Neural cell (in vitro differentiated cells): ENCODE measurements at regions not wholly inside any gene's neighbourhood (a gene's known extent, or its start where the extent isn't known, plus 50 kb on each side); places are given as distances from the start of the nearest gene placed in this dataset.

ENCODE experiments used
- H2AFZ ChIP-seq: fragments of 200-600, 300-800 bp; sonication (generic), shearing (Covaris generic); 2 replicates; pipeline ENCODE4 v1.6.0; 2014; ENCODE audit warnings: low read depth, mild to moderate bottlenecking, antibody characterized with exemption, low read length, moderate library complexity
- H3F3A ChIP-seq: fragments of 200-600 bp; shearing (Covaris generic); 2 replicates; pipeline ENCODE4 v1.6.1; 2016; ENCODE audit warnings: mild to moderate bottlenecking, moderate library complexity, mixed read lengths, antibody characterized with exemption, low read length; ENCODE audit not compliant: insufficient read depth, poor library complexity, severe bottlenecking
- H3K27ac ChIP-seq: fragments of 200-600, 300-800 bp; sonication (generic), shearing (Covaris generic); 2 replicates; pipeline ENCODE4 v1.5.1; 2014; ENCODE audit warnings: mild to moderate bottlenecking, low read length, moderate library complexity
- H3K27me3 ChIP-seq: fragments of 300-800, 200-600 bp; sonication (generic), shearing (Covaris generic); 2 replicates; pipeline ENCODE4 v1.6.0; 2014; ENCODE audit warnings: mild to moderate bottlenecking, low read depth, low read length, moderate library complexity; ENCODE audit not compliant: insufficient read depth
- H3K36me3 ChIP-seq: fragments of 300-800, 200-600 bp; sonication (generic), shearing (Covaris generic); 2 replicates; pipeline ENCODE4 v1.5.1; 2014; ENCODE audit warnings: mild to moderate bottlenecking, antibody characterized with exemption, low read length, moderate library complexity; ENCODE audit not compliant: insufficient read depth
- H3K4me2 ChIP-seq: fragments of 300-800, 200-600 bp; sonication (generic), shearing (Covaris generic); 2 replicates; pipeline ENCODE4 v1.6.0; 2014; ENCODE audit warnings: mild to moderate bottlenecking, low read length
- H3K4me3 ChIP-seq: fragments of 300-800, 200-600 bp; sonication (generic), shearing (Covaris generic); 2 replicates; pipeline ENCODE4 v1.5.1; 2014; ENCODE audit warnings: mild to moderate bottlenecking, low read length, moderate library complexity
- H3K79me2 ChIP-seq: fragments of 200-600 bp; shearing (Covaris generic); replicated peaks from 2 replicates; pipeline ENCODE4 v1.6.0; 2014; ENCODE audit warnings: mild to moderate bottlenecking, low read length, moderate library complexity; ENCODE audit not compliant: insufficient read depth
- H3K9ac ChIP-seq: fragments of 300-800, 200-600 bp; sonication (generic), shearing (Covaris generic); 2 replicates; pipeline ENCODE4 v1.6.1; 2016; ENCODE audit warnings: mild to moderate bottlenecking, low read length, mixed read lengths
- H3K9me2 ChIP-seq: fragments of 200-600 bp; shearing (Covaris generic); 2 replicates; pipeline ENCODE4 v1.6.1; 2016; ENCODE audit warnings: mild to moderate bottlenecking, low read length, mixed read lengths; ENCODE audit not compliant: insufficient read depth
- H3K9me3 ChIP-seq: fragments of 200-600, 300-800 bp; sonication (generic), shearing (Covaris generic); 2 replicates; pipeline ENCODE4 v1.6.1; 2016; ENCODE audit warnings: mild to moderate bottlenecking, mixed run types, low read length, moderate library complexity, mixed read lengths
- H4K20me1 ChIP-seq: fragments of 200-600 bp; shearing (Covaris generic); 2 replicates; pipeline ENCODE4 v1.6.1; 2016; ENCODE audit warnings: mild to moderate bottlenecking, mixed run types; ENCODE audit not compliant: insufficient read depth
- CTCF ChIP-seq: fragments of 450-650 bp; IDR thresholded peaks from 2 replicates; pipeline ENCODE4 v1.5.1; 2014; ENCODE audit warnings: antibody characterized with exemption, mild to moderate bottlenecking, moderate library complexity; ENCODE audit not compliant: poor library complexity, severe bottlenecking
- EP300 ChIP-seq: fragments of 450-650 bp; conservative IDR thresholded peaks from 2 replicates; pipeline ENCODE4 v1.6.1; 2014; ENCODE audit warnings: antibody characterized with exemption, mild to moderate bottlenecking, moderate library complexity; ENCODE audit not compliant: poor library complexity, severe bottlenecking
- EZH2 ChIP-seq: fragments of 200-600, 300-800 bp; shearing (Covaris generic), sonication (generic); IDR thresholded peaks from 2 replicates; pipeline ENCODE4 v1.6.1; 2014; ENCODE audit warnings: antibody characterized with exemption, low read length, borderline replicate concordance, mild to moderate bottlenecking; ENCODE audit not compliant: insufficient read depth, poor library complexity, severe bottlenecking
- MXI1 ChIP-seq: fragments of 450-650 bp; conservative IDR thresholded peaks from 2 replicates; pipeline ENCODE4 v1.6.1; 2014; ENCODE audit warnings: antibody characterized with exemption, mild to moderate bottlenecking; ENCODE audit not compliant: poor library complexity, severe bottlenecking
- POLR2AphosphoS5 ChIP-seq: IDR thresholded peaks from 2 replicates; pipeline ENCODE4 v1.6.1; 2012
- RAD21 ChIP-seq: fragments of 450-650 bp; conservative IDR thresholded peaks from 2 replicates; pipeline ENCODE4 v1.6.1; 2014; ENCODE audit warnings: antibody characterized with exemption, mild to moderate bottlenecking, moderate library complexity
- REST ChIP-seq: IDR thresholded peaks from 2 replicates; pipeline ENCODE4 v1.6.1; 2012; ENCODE audit warnings: borderline replicate concordance
- SMC3 ChIP-seq: fragments of 450-650 bp; conservative IDR thresholded peaks from 2 replicates; pipeline ENCODE4 v1.6.1; 2014; ENCODE audit warnings: antibody characterized with exemption, mild to moderate bottlenecking, moderate library complexity; ENCODE audit not compliant: poor library complexity
- TAF1 ChIP-seq: IDR thresholded peaks from 2 replicates; pipeline ENCODE4 v1.6.1; 2012; ENCODE audit warnings: low read depth

- Histone ChIP-seq H4K20me1 (no peaks in the 10 kb centered on the region), H2AFZ (no peak overlapping the region), H3K4me3 (no peak overlapping the region), H3K9me2 (no peaks in the 10 kb centered on the region), H3K9me3 (no peaks in the 10 kb centered on the region), H3K4me2 (no peak overlapping the region), H3F3A (no peaks in the 10 kb centered on the region), H3K36me3 (no peaks in the 10 kb centered on the region), H3K9ac (no peak overlapping the region), H3K27ac (no peak overlapping the region), H3K27me3 (no peaks in the 10 kb centered on the region), H3K79me2 (no peaks in the 10 kb centered on the region)
- TF ChIP-seq POLR2AphosphoS5, result no peak
- no peak for TF ChIP-seq RAD21
- TF ChIP-seq SMC3, result no peak
- no peak for TF ChIP-seq CTCF
- TF ChIP-seq TAF1, result no peak
- no peak for TF ChIP-seq EP300
Observed at GRCh38 chr13:61774903-61775302, 359.3 kb upstream of the PCDH20 start.

- Histone ChIP-seq H3K9me3 (no peaks in the 10 kb centered on the region), H3K27me3 (no peaks in the 10 kb centered on the region), H3K4me2 (no peak overlapping the region), H3K79me2 (no peaks in the 10 kb centered on the region), H3K36me3 (no peaks in the 10 kb centered on the region), H3K27ac (no peak overlapping the region), H4K20me1 (no peaks in the 10 kb centered on the region), H2AFZ (no peak overlapping the region), H3K4me3 (no peak overlapping the region), H3K9me2 (no peaks in the 10 kb centered on the region), H3F3A (no peaks in the 10 kb centered on the region), H3K9ac (no peak overlapping the region)
- TF ChIP-seq MXI1, result no peak
- TF ChIP-seq EZH2, result no peak
- TF ChIP-seq TAF1, result no peak
- TF ChIP-seq EP300, result no peak
- no peak for TF ChIP-seq RAD21
- TF ChIP-seq POLR2AphosphoS5, result no peak
- no peak for TF ChIP-seq SMC3
- no peak for TF ChIP-seq REST
- TF ChIP-seq CTCF, result no peak
Observed at GRCh38 chr13:61770681-61771080, 355.0 kb upstream of the PCDH20 start.
